ENCODE measurements at regions not wholly inside any gene's neighbourhood (a gene's known extent, or its start where the extent isn't known, plus 50 kb on each side); places are given as distances from the start of the nearest gene placed in this dataset.
"Not testable (repeated sequence)": the region's sequence is repeated elsewhere in the genome, so short reads cannot be mapped to it uniquely, and the experiment has no call there.

DNA sequence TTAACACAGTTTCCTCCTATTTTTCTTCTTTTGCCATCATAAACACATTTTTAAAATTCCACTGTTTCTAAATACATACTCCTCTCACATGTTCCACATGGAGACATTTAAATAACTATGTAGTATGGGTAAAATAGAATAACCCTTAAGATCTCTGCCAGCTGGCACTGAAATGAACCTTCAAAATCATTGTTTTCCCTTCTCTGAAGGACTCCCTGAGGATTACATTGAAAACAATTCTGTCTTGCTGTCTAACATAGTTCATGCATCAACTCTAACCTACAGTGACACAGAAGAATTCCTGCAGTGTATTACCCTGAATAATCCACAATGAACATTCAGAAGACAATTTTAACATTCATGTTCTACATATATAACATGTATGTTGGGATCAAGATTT lies 1361.8 kb upstream of the CITED2 start:
- no peak for DNase-seq
- in situ Hi-C loops (cut with HindIII; ENCODE audit: low pct_ligation_motif_present, low pct_unique_long_range_greater_than_20kb, low sequenced_read_pairs), result no loop called here

GRCh38 chr6:140732991-140733390 lies 1358.5 kb upstream of the CITED2 start:
- in situ Hi-C loops (cut with HindIII; ENCODE audit: low pct_ligation_motif_present, low pct_unique_long_range_greater_than_20kb, low sequenced_read_pairs), result no loop called here
- no peak for DNase-seq

- in situ Hi-C loops (cut with HindIII; ENCODE audit: low pct_ligation_motif_present, low pct_unique_long_range_greater_than_20kb, low sequenced_read_pairs), result no loop called here
- no peak for DNase-seq
Measured at GRCh38 chr6:140732155-140732554, 1357.7 kb upstream of the CITED2 start.

DNA sequence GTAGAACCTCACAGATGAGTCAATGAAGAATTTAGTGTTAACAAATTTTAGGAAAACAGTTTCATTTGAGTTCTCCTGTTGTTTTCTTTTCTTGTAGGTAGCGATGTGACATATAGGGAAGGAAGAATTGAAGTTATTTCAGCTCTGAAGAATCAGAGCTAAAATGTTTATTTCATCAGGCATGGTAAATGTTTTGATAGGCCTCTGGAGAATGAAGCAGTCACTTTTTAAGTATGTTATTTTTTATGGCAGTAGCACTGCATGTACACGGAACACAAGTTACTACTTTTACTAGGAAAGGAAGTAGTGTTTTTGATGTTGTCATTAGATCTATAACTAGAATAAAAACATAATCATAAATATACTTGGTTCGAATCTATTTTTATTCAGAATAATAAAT lies 1357.3 kb upstream of the CITED2 start:
- DNase-seq, result no peak
- in situ Hi-C loops (cut with HindIII; ENCODE audit: low pct_ligation_motif_present, low pct_unique_long_range_greater_than_20kb, low sequenced_read_pairs), result no loop called here

- in situ Hi-C loops (cut with HindIII; ENCODE audit: low pct_ligation_motif_present, low pct_unique_long_range_greater_than_20kb, low sequenced_read_pairs), result no loop called here
Measured at GRCh38 chr6:140729521-140729920, 1355.1 kb upstream of the CITED2 start.

DNA sequence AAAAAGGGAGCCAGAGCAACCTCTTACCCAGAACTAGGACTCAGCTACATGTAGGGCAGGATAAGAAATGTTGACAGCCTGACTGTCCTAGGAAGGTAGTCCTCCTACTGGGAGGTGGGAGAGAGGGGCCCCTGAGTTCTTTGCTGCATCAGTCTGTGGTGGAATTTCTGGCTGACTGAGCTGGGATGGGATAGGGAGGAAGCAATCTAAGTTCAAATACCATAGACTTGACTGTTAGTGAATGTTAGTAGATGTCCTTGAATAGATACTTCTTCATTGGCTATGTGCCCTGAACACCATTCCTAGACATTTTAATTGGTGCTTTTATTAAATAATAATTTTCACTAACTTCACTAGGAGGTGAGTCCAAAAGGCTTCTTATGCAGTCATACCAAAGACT lies 1343.6 kb upstream of the CITED2 start:
- DNase-seq, result no peak
- in situ Hi-C loops (cut with HindIII; ENCODE audit: low pct_ligation_motif_present, low pct_unique_long_range_greater_than_20kb, low sequenced_read_pairs), result no loop called here

More at GRCh38 chr6:140729521-140729920, 1355.1 kb upstream of the CITED2 start:
- DNase-seq, result no peak

GRCh38 chr6:140713495-140713894 lies 1339.0 kb upstream of the CITED2 start:
- DNase-seq, result no peak
- in situ Hi-C loops (cut with HindIII; ENCODE audit: low pct_ligation_motif_present, low pct_unique_long_range_greater_than_20kb, low sequenced_read_pairs), result no loop called here

DNA sequence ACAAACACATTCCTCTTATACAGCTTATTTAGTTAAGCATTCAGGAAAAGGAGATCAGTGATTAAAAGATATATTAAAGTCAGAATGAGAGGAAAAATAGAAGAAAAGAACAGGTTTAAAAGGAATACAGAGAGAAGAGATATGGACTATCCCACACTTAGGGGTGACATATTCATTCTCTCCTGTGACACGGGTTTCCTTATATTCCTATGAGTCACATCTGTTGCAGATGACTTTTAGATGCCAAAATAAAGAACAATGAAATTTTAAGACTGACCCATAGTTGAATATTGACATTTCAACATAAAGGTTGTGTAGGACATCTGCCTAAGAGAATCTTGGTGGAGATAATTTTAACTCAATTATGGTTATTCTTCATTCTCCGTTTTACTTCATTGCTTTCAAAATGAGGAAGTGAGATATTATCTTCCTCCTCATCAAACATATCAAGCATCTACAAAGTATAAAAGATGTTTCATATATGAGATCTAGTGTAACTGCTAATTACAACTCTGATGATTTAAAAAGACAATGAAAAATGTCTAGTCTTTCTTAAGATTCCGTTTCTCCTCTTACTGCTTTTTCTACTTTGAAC lies 1336.7 kb upstream of the CITED2 start:
- DNase-seq, result no peak

DNA sequence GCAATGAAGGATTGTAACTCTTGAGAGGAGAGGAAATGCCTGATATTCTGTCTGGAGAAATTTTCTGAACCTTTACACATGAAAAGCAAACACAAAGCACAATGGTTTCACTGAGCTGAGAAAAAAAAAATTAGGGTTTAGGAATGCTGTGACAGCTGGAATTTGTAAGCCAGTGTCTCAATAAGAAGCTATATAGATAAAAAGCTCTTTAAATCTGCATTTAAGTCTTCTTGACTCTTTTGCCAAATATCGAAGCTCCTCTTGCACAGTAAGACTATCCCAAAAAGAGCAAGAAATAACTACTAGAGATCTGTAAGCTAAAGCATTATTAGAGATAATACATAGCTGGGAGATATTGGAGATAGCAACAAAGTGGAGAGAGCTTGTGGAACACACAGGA lies 1334.0 kb upstream of the CITED2 start:
- in situ Hi-C loops (cut with HindIII; ENCODE audit: low pct_ligation_motif_present, low pct_unique_long_range_greater_than_20kb, low sequenced_read_pairs), result no loop called here
- no peak for DNase-seq

More for the DNA sequence above, 1336.7 kb upstream of the CITED2 start:
- in situ Hi-C loops (cut with HindIII; ENCODE audit: low pct_ligation_motif_present, low pct_unique_long_range_greater_than_20kb, low sequenced_read_pairs), result no loop called here

DNA sequence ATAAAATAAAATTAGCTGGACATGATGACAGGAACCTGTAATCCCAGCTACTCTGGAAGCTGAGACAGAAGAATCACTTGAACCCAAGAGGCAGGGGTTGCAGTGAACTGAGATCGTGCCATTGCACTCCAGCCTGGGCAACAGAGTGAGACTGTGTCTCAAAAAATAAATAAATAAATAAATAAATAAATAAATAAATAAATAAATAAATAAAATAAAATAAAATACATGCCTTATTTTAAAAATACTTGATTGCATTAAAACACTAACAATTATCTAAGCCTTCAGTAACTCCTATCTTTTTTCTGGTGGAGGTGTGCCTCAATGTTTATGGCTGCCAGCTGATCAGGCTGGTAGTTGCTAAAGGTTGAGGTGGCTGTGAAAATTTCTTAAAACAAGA lies 1329.6 kb upstream of the CITED2 start:
- in situ Hi-C loops (cut with HindIII; ENCODE audit: low pct_ligation_motif_present, low pct_unique_long_range_greater_than_20kb, low sequenced_read_pairs), result not testable (repeated sequence)

DNA sequence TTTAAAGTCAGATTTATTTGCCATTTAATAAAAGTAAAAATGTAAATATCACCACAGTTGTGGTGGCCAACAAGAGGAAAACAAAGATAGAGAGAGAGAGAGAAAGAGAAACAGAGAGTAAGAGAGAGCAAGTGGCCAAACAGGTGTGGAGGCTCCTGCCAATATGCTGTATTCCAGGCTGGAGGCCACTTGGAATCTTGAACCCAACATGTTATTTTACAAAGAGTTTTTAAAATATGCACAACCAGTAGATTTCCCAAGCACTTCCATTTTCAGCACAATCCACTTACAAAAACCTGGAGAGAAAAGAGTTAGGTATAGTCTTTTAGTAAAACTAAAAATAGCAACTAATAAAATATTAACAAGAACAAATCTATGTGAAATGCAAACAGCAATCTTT lies 1323.1 kb upstream of the CITED2 start:
- in situ Hi-C loops (cut with HindIII; ENCODE audit: low pct_ligation_motif_present, low pct_unique_long_range_greater_than_20kb, low sequenced_read_pairs), result no loop called here

More for the DNA sequence above, 1329.6 kb upstream of the CITED2 start:
- not testable (repeated sequence) for DNase-seq

DNA sequence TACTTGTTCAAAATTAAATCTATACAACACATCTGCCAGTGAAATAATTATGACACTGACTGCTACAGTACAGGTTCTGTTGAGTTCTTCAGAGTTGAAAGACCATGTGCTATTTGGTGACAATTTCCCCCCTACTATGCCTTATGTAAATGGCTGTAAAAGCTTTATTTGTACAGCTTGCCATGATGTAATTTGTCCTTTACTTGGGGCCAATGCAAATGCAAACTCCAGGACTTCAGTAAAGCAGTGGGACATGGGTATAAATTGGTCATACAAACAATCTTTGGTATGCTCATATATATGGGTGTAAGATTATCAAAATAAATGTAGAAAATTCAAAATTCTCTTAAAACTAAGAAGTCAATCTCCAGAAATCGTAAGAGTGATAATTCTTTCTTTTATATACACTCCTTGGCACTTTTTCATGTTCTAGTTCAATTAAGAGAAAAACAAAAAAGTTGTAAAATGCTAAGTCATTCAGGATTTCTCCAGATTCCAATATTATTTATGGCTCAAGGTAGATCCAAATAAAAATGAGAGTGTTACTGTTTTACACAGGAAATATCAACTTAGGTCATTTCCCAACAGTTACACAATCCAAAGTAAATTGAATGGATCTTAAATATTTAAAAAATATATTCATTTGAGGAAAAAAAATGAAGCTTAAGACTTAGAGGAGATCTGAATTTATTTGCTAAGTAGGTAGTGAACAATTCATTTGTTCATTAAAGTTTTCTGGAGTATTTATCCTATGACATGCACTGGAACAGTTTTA lies 1310.5 kb upstream of the CITED2 start:
- DNase-seq, result no peak
- in situ Hi-C loops (cut with HindIII; ENCODE audit: low pct_ligation_motif_present, low pct_unique_long_range_greater_than_20kb, low sequenced_read_pairs), result no loop called here

More for the DNA sequence above, 1323.1 kb upstream of the CITED2 start:
- no peak for DNase-seq

DNA sequence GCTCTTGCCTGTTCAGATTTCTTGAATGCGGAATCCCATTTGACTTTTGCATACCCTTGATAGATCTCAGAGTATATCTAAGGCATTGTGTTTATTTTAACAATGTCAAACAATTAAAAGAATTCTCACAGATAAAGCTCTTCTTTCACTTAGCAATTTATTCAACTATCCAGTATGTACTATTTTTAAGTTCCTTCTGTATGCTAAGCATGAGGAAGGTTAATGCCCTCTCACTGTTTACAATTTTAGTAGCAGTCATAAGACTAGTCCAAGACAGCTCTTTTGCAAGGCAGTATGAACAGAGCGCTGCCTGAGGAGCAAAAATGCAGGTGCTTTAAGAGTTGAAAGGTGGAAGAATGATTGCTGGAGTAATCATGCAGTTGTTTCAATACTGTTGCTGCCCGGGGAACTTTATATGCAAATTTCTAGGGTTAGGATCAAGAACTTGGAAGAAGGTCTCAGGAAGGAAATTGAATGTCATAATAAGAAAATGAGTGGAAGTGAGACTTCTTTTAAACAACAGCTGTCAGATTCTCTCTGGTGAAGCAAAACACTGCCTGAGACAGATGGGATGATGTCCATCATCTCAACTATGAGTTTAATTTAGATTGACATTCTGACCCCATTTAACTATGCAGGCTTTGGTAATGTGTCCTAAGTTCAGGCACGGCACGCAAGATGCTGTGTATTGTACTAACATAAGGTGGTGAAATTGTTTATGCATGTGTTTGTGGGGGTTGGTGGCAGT lies 1303.5 kb upstream of the CITED2 start:
- in situ Hi-C loops (cut with HindIII; ENCODE audit: low pct_ligation_motif_present, low pct_unique_long_range_greater_than_20kb, low sequenced_read_pairs), result no loop called here
- no peak for DNase-seq

DNA sequence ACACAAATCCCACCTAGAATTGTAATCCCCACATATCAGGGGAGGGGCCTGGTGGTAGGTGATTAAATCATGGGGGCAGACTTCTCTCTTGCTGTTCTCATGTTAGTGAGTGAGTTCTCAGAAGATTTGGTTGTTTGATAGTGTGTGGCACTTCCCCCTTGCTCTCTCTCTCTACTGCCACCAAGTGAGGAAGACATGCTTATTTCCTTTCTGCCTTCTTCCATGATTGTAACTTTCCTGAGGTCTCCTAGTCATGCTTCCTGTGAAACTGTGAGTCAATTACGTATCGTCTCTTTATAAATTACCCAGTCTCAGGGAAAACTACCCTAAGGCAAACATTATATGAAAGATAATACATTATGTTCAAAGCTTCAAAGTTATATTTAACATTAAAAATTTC lies 1297.5 kb upstream of the CITED2 start:
- in situ Hi-C loops (cut with HindIII; ENCODE audit: low pct_ligation_motif_present, low pct_unique_long_range_greater_than_20kb, low sequenced_read_pairs), result no loop called here
- no peak for DNase-seq

DNA sequence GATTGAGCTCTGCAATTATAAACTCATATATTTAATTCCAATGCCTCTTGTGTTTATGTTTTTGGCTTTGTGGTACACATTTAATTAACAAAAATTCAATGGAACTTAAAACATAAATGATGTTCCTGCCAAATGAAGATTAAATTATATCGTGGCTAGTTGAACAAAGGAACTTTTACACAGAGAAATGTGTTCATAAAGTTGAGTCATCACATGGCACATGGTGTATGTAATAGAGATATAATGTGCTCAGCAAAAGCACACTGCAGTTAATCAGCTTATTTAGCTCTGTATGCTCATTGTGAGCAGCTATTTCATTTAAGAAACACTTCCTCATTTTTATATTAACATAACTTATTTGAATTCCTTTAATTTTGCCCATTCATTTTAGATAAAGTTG lies 1295.6 kb upstream of the CITED2 start:
- in situ Hi-C loops (cut with HindIII; ENCODE audit: low pct_ligation_motif_present, low pct_unique_long_range_greater_than_20kb, low sequenced_read_pairs), result no loop called here
- no peak for DNase-seq

GRCh38 chr6:140669321-140669720 lies 1294.9 kb upstream of the CITED2 start:
- in situ Hi-C loops (cut with HindIII; ENCODE audit: low pct_ligation_motif_present, low pct_unique_long_range_greater_than_20kb, low sequenced_read_pairs), result no loop called here
- no peak for DNase-seq

DNA sequence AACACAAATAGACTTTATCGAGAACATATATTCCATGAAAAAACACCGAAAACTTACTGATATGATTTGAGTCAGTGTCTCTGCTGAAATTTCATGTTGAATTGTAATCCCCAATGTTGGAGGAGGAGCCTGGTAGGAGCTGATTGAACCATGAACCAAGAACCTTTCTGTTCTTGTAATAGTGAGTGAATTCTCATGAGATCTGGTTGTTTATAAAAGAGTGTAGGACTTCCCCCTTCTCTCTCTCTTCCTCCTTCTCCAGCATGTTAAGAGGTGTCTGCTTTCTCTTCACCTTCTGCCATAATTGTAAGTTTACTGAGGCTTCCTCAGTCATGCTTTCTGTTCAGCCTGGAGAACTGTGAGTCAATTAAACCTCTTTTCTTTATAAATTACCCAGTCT lies 1289.3 kb upstream of the CITED2 start:
- DNase-seq, result no peak
- in situ Hi-C loops (cut with HindIII; ENCODE audit: low pct_ligation_motif_present, low pct_unique_long_range_greater_than_20kb, low sequenced_read_pairs), result no loop called here

DNA sequence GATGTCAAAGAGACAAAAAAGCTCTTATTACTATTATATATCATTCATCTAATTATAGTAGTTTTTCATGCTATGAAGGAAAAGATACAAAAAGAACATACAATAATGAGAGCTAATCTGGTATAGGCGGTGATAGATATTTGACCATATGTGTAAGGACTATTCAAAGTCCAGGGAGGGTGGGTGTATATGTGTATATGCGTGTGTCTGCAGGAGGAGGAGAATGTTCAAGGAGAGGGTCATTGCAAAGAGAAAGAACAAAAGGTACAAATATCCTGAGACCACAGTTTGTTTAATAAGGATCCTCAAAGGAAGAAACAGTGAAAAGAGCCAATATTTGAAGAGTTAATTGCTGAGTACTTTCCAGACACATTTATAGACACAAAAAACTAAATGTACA lies 1288.6 kb upstream of the CITED2 start:
- no peak for DNase-seq
- in situ Hi-C loops (cut with HindIII; ENCODE audit: low pct_ligation_motif_present, low pct_unique_long_range_greater_than_20kb, low sequenced_read_pairs), result no loop called here

- DNase-seq, result no peak
- in situ Hi-C loops (cut with HindIII; ENCODE audit: low pct_ligation_motif_present, low pct_unique_long_range_greater_than_20kb, low sequenced_read_pairs), result no loop called here
Measured at GRCh38 chr6:140661691-140662090, 1287.2 kb upstream of the CITED2 start.

DNA sequence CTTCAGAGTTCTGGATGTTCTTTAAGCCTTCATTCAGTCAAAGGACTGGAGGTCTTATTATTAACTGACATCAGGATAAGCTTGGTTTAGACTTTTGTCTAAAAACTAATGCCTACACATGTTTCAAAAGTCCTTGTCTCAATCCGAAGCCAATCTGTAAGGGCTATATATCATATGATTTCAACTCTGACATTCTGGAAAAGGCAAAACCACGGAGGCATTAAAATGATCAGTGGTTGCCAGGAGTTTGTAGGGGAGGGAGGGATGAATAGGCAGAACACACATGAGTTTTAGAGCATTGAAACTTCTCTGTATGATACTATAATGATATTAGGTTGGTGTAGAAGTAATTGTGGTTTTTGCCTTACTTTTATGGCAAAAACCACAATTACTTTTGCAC lies 1285.8 kb upstream of the CITED2 start:
- in situ Hi-C loops (cut with HindIII; ENCODE audit: low pct_ligation_motif_present, low pct_unique_long_range_greater_than_20kb, low sequenced_read_pairs), result no loop called here
- no peak for DNase-seq

Data from ACHN (cell line).